MG63 (cell line): ENCODE measurements at regions not wholly inside any gene's neighbourhood (a gene's known extent, or its start where the extent isn't known, plus 50 kb on each side); places are given as distances from the start of the nearest gene placed in this dataset.
A peak's percentile ranks its signal among the peaks of the same experiment; 100 is the strongest.
"Not testable (repeated sequence)": the region's sequence is repeated elsewhere in the genome, so short reads cannot be mapped to it uniquely, and the experiment has no call there.

Experiments
- DNase-seq: peaks from one replicate; pipeline ENCODE4 v3.0.0-alpha.2; 2020
- H3K27me3 ChIP-seq: fragments of 250-450 bp; sonication (Bioruptor Pico); 2 replicates; pipeline ENCODE4 v1.5.1; 2020; ENCODE audit warnings: mild to moderate bottlenecking, moderate library complexity
- H3K36me3 ChIP-seq: fragments of 250-450 bp; sonication (Bioruptor Pico); 2 replicates; pipeline ENCODE4 v1.5.1; 2020; ENCODE audit warnings: mild to moderate bottlenecking, moderate library complexity
- H3K4me3 ChIP-seq: fragments of 250-450 bp; sonication (Bioruptor Pico); 2 replicates; pipeline ENCODE4 v1.5.1; 2020; ENCODE audit warnings: mild to moderate bottlenecking, moderate library complexity
- H3K9me3 ChIP-seq: fragments of 250-450 bp; sonication (Bioruptor Pico); 2 replicates; pipeline ENCODE4 v1.5.1; 2020; ENCODE audit warnings: mild to moderate bottlenecking, moderate library complexity

DNA sequence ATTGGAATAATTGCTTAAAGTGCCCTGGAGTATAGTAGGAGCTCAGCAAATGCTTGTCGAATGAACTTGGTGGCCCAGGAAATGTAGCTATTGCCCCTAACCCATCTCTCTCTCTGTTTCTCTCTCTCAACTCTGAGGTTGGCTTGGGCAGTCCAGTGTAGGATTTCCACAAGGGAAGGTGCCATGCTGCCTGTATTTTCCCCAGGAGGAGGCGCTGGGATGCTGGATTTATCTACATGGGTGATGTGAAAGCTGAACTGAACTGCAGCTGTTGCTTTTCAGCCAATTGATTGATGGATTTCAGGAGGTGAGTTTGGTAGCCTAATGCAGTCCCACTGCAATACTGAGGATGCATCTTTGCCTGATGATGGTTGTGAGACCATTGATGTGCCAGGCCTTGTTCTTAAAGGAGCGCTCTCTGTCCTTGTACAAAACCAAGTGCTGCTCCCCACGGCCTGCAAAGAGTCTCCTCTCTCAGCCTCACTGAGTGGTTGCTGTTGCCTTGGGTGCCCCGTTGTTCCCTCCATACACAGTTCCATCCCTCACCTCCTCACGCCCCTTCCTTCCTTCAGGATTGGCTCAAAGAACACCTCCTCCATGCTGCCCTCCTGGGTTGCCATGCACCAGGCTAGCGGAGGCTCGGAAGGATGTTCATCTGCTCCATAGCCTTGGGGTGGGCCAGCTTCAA lies 200.6 kb downstream of the GLRX3 start:
- DNase-seq = no peak
- Histone ChIP-seq H3K27me3 (no peaks in the 10 kb centered on the region), H3K36me3 (no peaks in the 10 kb centered on the region), H3K9me3 (no peaks in the 10 kb centered on the region), H3K4me3 (no peak overlapping the region)

DNA sequence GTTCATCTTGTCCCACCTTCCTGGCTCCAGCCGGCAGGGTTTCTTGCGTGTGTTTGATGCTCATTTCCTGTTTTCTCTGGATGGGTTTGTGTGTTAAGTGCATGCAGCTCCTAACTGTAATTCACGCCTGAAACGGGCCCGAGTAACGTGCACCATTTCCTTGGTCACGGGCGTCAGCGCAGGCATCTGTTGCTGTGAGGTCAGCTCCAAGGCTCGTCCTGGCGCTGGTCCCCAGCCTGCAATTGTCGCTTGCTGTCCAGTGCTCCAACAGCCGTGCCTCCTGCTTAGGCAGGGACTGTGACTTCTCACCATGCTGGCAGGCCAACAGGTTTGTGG lies 201.1 kb downstream of the GLRX3 start:
- Histone ChIP-seq H3K9me3 (no peaks in the 10 kb centered on the region), H3K27me3 (no peaks in the 10 kb centered on the region), H3K4me3 (no peak overlapping the region), H3K36me3 (no peaks in the 10 kb centered on the region)
- no peak for DNase-seq

- no peaks in the 10 kb centered on the region for H3K27me3 ChIP-seq
- no peak overlapping the region for H3K4me3 ChIP-seq
- H3K36me3 ChIP-seq = no peaks in the 10 kb centered on the region
- H3K9me3 ChIP-seq = no peaks in the 10 kb centered on the region
- DNase-seq = no peak
Observed at GRCh38 chr10:130337696-130338635, 201.8 kb downstream of the GLRX3 start.

- H3K9me3 ChIP-seq = no peaks in the 10 kb centered on the region
- no peaks in the 10 kb centered on the region for H3K36me3 ChIP-seq
- no peaks in the 10 kb centered on the region for H3K27me3 ChIP-seq
- DNase-seq = no peak
- no peak overlapping the region for H3K4me3 ChIP-seq
Observed at GRCh38 chr10:130338636-130339024, 202.4 kb downstream of the GLRX3 start.

- H3K4me3 ChIP-seq = no peak overlapping the region
- H3K36me3 ChIP-seq = no peaks in the 10 kb centered on the region
- no peaks in the 10 kb centered on the region for H3K9me3 ChIP-seq
- no peak for DNase-seq
- no peaks in the 10 kb centered on the region for H3K27me3 ChIP-seq
Observed at GRCh38 chr10:130339091-130339490, 202.9 kb downstream of the GLRX3 start.

GRCh38 chr10:130339911-130340310 lies 203.7 kb downstream of the GLRX3 start:
- no peak for DNase-seq
- Histone ChIP-seq H3K9me3 (no peaks in the 10 kb centered on the region), H3K36me3 (no peaks in the 10 kb centered on the region), H3K4me3 (no peak overlapping the region), H3K27me3 (no peaks in the 10 kb centered on the region)

DNA sequence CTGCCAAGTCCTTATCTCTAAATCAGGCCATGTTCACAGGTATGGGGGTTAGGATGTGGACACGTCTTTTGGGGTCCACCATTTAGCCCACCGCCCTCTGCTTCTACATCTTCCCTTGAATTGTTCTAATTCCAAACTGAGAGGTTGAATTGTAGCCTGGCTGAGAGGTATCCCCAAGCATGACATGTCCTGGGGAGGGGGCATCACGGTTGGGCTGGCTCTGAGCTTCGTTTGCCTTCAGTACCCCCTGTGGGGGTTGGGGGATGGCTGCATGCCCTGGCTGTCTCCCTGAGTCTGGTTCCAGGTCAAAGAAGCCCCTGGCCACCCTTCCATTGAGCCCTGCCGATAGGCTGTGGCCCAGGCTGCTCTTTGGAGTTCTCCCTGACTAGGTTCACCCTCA lies 204.6 kb downstream of the GLRX3 start:
- H3K9me3 ChIP-seq = no peaks in the 10 kb centered on the region
- no peak for DNase-seq
- H3K27me3 ChIP-seq = no peaks in the 10 kb centered on the region
- no peak overlapping the region for H3K4me3 ChIP-seq
- H3K36me3 ChIP-seq = no peaks in the 10 kb centered on the region

GRCh38 chr10:130341356-130341755 lies 205.2 kb downstream of the GLRX3 start:
- no peaks in the 10 kb centered on the region for H3K9me3 ChIP-seq
- no peak overlapping the region for H3K4me3 ChIP-seq
- peak; percentile 26 for DNase-seq
- H3K36me3 ChIP-seq = no peaks in the 10 kb centered on the region
- no peaks in the 10 kb centered on the region for H3K27me3 ChIP-seq

DNA sequence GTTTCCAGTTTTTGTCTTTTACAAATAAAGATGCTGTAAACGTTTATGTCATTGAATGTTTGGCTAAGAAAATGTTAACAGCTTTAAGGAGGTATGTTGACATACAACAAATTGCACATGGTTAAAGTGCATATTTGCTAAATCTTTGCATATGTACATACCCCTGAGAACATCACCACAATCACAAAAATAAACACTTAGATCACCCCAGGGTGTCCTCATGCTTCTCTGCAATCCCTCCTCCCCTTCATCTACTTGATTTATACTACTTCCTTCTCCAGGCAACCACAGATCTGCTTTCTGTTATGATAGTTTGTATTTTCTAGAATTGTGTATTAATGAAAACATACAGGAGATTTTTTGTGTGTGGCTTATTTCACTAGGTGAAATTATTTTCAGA lies 209.5 kb downstream of the GLRX3 start:
- DNase-seq = no peak
- Histone ChIP-seq H3K36me3 (no peaks in the 10 kb centered on the region), H3K4me3 (no peak overlapping the region), H3K27me3 (no peaks in the 10 kb centered on the region; the same call in 1 of the 2 replicates), H3K9me3 (no peaks in the 10 kb centered on the region)

GRCh38 chr10:130350996-130351395 lies 214.8 kb downstream of the GLRX3 start:
- H3K27me3 ChIP-seq = no peaks in the 10 kb centered on the region; the same call in 1 of the 2 replicates
- H3K4me3 ChIP-seq = no peak overlapping the region
- DNase-seq = no peak
- no peaks in the 10 kb centered on the region for H3K36me3 ChIP-seq
- no peaks in the 10 kb centered on the region for H3K9me3 ChIP-seq

- H3K9me3 ChIP-seq = no peaks in the 10 kb centered on the region
- H3K27me3 ChIP-seq = no peaks in the 10 kb centered on the region; the same call in 1 of the 2 replicates
- DNase-seq = no peak
- no peaks in the 10 kb centered on the region for H3K36me3 ChIP-seq
- no peak overlapping the region for H3K4me3 ChIP-seq
Observed at GRCh38 chr10:130351466-130352290, 215.5 kb downstream of the GLRX3 start.

- no peak overlapping the region for H3K4me3 ChIP-seq
- H3K9me3 ChIP-seq = no peaks in the 10 kb centered on the region
- no peaks in the 10 kb centered on the region for H3K36me3 ChIP-seq
- H3K27me3 ChIP-seq = no peaks in the 10 kb centered on the region; the same call in 1 of the 2 replicates
- DNase-seq = no peak
Observed at GRCh38 chr10:130352291-130352645, 216.1 kb downstream of the GLRX3 start.

- Histone ChIP-seq H3K36me3 (no peaks in the 10 kb centered on the region), H3K9me3 (no peaks in the 10 kb centered on the region), H3K4me3 (no peak overlapping the region), H3K27me3 (no peaks in the 10 kb centered on the region; the same call in 1 of the 2 replicates)
- DNase-seq = no peak
Observed at GRCh38 chr10:130353928-130354572, 217.9 kb downstream of the GLRX3 start.

DNA sequence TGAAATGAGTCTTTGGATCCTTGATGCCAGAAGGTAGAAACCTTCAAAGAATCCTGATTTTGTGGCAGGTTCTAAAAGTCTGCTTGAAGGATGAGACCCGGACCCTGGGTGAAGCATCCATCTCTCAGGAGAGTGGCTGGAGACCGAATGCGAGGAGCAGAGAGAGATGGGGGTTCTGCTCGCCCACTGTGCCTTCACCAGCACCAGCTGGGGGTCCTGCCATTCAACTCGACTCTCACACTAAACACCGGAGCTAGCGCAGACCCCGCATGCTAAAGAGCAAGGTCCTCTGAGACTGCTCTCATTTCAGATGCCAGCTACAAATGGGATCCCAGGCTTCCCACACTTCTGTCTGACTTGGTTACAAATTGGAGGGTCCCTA lies 218.4 kb downstream of the GLRX3 start:
- no peaks in the 10 kb centered on the region for H3K9me3 ChIP-seq
- H3K27me3 ChIP-seq = no peaks in the 10 kb centered on the region
- DNase-seq = no peak

DNA sequence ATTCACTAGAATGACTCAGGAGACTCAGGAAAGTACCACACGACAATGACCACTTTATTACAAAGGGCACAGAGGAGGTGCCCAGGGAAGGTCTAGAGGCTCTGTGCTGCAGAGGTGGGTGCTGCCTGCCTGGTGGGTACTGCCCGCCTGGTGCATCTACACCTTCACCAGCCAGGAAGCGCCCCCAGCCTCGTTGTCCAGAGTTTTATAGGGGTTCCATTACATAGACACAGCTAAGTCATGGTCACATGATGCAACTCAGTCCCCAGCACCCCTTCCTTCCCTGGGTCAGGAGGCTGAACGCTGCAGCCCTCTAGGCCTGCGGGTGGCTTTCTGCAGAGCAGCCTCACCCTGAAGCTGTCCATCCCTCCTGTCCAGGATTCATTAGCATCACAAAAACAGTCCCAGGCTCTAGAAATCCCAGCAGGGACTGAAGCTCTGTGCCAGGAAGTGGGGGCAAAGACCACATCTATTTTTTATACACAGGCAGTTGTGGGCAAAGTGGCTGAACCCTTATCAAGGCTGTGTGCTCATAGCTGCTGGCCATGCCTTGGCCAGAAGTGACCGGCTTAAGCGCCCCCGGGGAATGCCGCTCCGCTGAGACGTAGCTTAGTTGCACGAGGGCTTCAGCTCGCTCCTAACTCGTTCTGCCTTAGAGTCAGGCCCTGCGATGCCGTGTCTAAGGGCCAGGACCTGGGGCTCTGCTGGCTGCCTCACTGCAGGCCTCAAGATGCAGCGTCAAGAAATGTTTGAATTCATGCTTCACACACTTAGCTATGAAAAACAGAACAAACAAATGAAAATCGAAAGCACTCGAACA lies 219.0 kb downstream of the GLRX3 start:
- no peak for DNase-seq
- H3K27me3 ChIP-seq = no peaks in the 10 kb centered on the region
- no peaks in the 10 kb centered on the region for H3K36me3 ChIP-seq
- no peaks in the 10 kb centered on the region for H3K9me3 ChIP-seq
- H3K4me3 ChIP-seq = no peak overlapping the region

More for the DNA sequence above, 218.4 kb downstream of the GLRX3 start:
- Histone ChIP-seq H3K4me3 (no peak overlapping the region), H3K36me3 (no peaks in the 10 kb centered on the region)

DNA sequence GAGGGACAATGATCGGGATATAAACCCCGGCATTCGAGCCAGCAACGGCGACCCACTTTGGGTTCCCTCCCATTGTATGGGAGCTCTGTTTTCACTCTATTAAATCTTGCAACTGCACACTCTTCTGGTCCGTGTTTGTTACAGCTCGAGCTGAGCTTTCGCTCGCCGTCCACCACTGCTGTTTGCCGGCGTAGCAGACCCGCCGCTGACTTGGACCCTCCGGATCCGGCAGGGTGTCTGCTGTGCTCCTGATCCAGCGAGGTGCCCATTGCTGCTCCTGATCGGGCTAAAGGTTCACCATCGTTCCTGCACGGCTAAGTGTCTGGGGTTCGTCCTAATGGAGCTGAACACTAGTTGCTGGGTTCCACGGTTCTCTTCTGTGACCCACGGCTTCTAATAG lies 220.2 kb downstream of the GLRX3 start:
- H3K36me3 ChIP-seq, H3K9me3 ChIP-seq, H3K4me3 ChIP-seq, DNase-seq, H3K27me3 ChIP-seq: not testable (repeated sequence)
